OCI-LY7 (cell line): ENCODE measurements at regions not wholly inside any gene's neighbourhood (a gene's known extent, or its start where the extent isn't known, plus 50 kb on each side); places are given as distances from the start of the nearest gene placed in this dataset.

ENCODE experiments used
- BruUV-seq: library from RNA; stranded (reverse); fragments of 400-500 nt; replicated peaks from 2 replicates; lab custom pipeline; 2021; lab: Mats Ljungman, UMichigan
- CTCF ChIA-PET: fragments of 300-600 bp; sonication (Branson Sonifier 250); formaldehyde crosslinking; loops from one replicate; lab custom pipeline; 2022; ENCODE audit warnings: antibody characterized with exemption; ENCODE audit not compliant: unreplicated experiment; lab: Charles Lee
- POLR2A ChIA-PET: fragments of 300-600 bp; sonication (Branson Sonifier 250); formaldehyde crosslinking; loops from one replicate; lab custom pipeline; 2022; ENCODE audit warnings: antibody characterized with exemption; lab: Charles Lee
- DNase-seq: peaks from one replicate; pipeline ENCODE4 v3.0.0-alpha.2; 2015; ENCODE audit warnings: low spot score
- H2AFZ ChIP-seq: fragments of 200-600 bp; sonication (generic), shearing (Covaris generic); 2 replicates; pipeline ENCODE4 v1.6.1; 2014; ENCODE audit warnings: mild to moderate bottlenecking, antibody characterized with exemption, low read length, moderate library complexity
- H3K27ac ChIP-seq: fragments of 200-600 bp; sonication (generic); 2 replicates; pipeline ENCODE4 v1.5.1; 2014; ENCODE audit warnings: mixed run types, low read depth, mild to moderate bottlenecking, moderate library complexity, low read length, inconsistent platforms; ENCODE audit not compliant: poor library complexity, severe bottlenecking
- H3K36me3 ChIP-seq: fragments of 200-600 bp; sonication (generic); 2 replicates; pipeline ENCODE4 v1.6.1; 2014; ENCODE audit warnings: mild to moderate bottlenecking, antibody characterized with exemption, low read length, moderate library complexity, mixed read lengths; ENCODE audit not compliant: insufficient read depth
- H3K4me1 ChIP-seq: fragments of 200-600 bp; sonication (generic); 2 replicates; pipeline ENCODE4 v1.5.1; 2014; ENCODE audit warnings: mild to moderate bottlenecking, low read length; ENCODE audit not compliant: insufficient read depth, poor library complexity, severe bottlenecking
- H3K4me2 ChIP-seq: fragments of 200-600 bp; sonication (generic); 2 replicates; pipeline ENCODE4 v1.6.1; 2014; ENCODE audit warnings: mild to moderate bottlenecking, low read length
- H3K4me3 ChIP-seq: fragments of 200-600 bp; sonication (generic); 2 replicates; pipeline ENCODE4 v1.5.1; 2014; ENCODE audit warnings: mild to moderate bottlenecking, low read depth, low read length; ENCODE audit not compliant: poor library complexity, severe bottlenecking
- H3K79me2 ChIP-seq: fragments of 200-600 bp; sonication (generic); 2 replicates; pipeline ENCODE4 v1.6.1; 2016; ENCODE audit warnings: low read depth, mild to moderate bottlenecking, low read length, moderate library complexity, mixed read lengths; ENCODE audit not compliant: insufficient read depth
- H3K9me2 ChIP-seq: fragments of 200-600 bp; sonication (generic); 2 replicates; pipeline ENCODE4 v1.6.1; 2016; ENCODE audit warnings: mild to moderate bottlenecking, low read length, mixed read lengths; ENCODE audit not compliant: insufficient read depth
- H3K9me3 ChIP-seq: fragments of 200-600 bp; sonication (generic); 2 replicates; pipeline ENCODE4 v1.6.1; 2014; ENCODE audit warnings: mild to moderate bottlenecking, mixed run types, low read length, mixed read lengths
- H4K20me1 ChIP-seq: fragments of 200-600 bp; sonication (generic); 2 replicates; pipeline ENCODE4 v1.6.1; 2014; ENCODE audit warnings: mild to moderate bottlenecking, antibody characterized with exemption, low read length, moderate library complexity, mixed read lengths; ENCODE audit not compliant: insufficient read depth
- CTCF ChIP-seq: fragments of 200-600 bp; sonication (generic); conservative IDR thresholded peaks from 2 replicates; pipeline ENCODE4 v1.5.1; 2014; ENCODE audit warnings: mild to moderate bottlenecking, antibody characterized with exemption, low read length, moderate library complexity, mixed read lengths
- EZH2phosphoT487 ChIP-seq: fragments of 200-600 bp; sonication (generic); IDR thresholded peaks from 2 replicates; pipeline ENCODE4 v1.6.1; 2018; ENCODE audit warnings: low read depth, borderline replicate concordance, mild to moderate bottlenecking, mixed run types, antibody characterized with exemption, low read length, moderate library complexity, mixed read lengths
- intact Hi-C: fragments of 100-400 bp; cut with micrococcal nuclease; formaldehyde crosslinking; loops from one replicate; pipeline ENCODE4 v1.10.0; 2022; ENCODE audit not compliant: unreplicated experiment

GRCh38 chr10:121365566-121365965 lies 232.7 kb downstream of the FGFR2 start:
- no peak for TF ChIP-seq CTCF
- TF ChIP-seq EZH2phosphoT487: no peak
- no peaks in the 10 kb centered on the region for H3K9me3 ChIP-seq
- POLR2A ChIA-PET: no interaction called here
- CTCF ChIA-PET: no interaction called here
- intact Hi-C loops: no loop called here
- H3K4me1 ChIP-seq: no peaks in the 10 kb centered on the region
- no peak for DNase-seq
- no peaks in the 10 kb centered on the region for H4K20me1 ChIP-seq
- no peaks in the 10 kb centered on the region for H3K9me2 ChIP-seq
- H3K4me3 ChIP-seq: no peak overlapping the region
- no peaks in the 10 kb centered on the region for H3K79me2 ChIP-seq
- no TSS peak for BruUV-seq
- no peak overlapping the region for H3K27ac ChIP-seq
- H3K36me3 ChIP-seq: no peaks in the 10 kb centered on the region
- no peak overlapping the region for H3K4me2 ChIP-seq
- no peak overlapping the region for H2AFZ ChIP-seq

GRCh38 chr10:121368347-121369025 lies 229.8 kb downstream of the FGFR2 start:
- Histone ChIP-seq H3K9me3 (no peaks in the 10 kb centered on the region), H3K4me2 (no peak overlapping the region), H3K4me1 (no peaks in the 10 kb centered on the region), H3K79me2 (no peaks in the 10 kb centered on the region), H4K20me1 (no peaks in the 10 kb centered on the region), H3K36me3 (no peaks in the 10 kb centered on the region), H3K4me3 (no peak overlapping the region), H3K9me2 (no peaks in the 10 kb centered on the region), H2AFZ (no peak overlapping the region), H3K27ac (no peak overlapping the region)
- no peak for TF ChIP-seq CTCF
- TF ChIP-seq EZH2phosphoT487: no peak
- DNase-seq: no peak
- intact Hi-C loops: no loop called here
- BruUV-seq: no TSS peak
- ChIA-PET CTCF (no interaction called here), POLR2A (no interaction called here)

- no peaks in the 10 kb centered on the region for H3K79me2 ChIP-seq
- H3K27ac ChIP-seq: no peak overlapping the region
- intact Hi-C loops: no loop called here
- H2AFZ ChIP-seq: no peak overlapping the region
- no peak overlapping the region for H3K4me3 ChIP-seq
- no peak for DNase-seq
- POLR2A ChIA-PET: no interaction called here
- no peak overlapping the region for H3K4me2 ChIP-seq
- BruUV-seq: no TSS peak
- H3K9me3 ChIP-seq: no peaks in the 10 kb centered on the region
- H4K20me1 ChIP-seq: no peaks in the 10 kb centered on the region
- H3K36me3 ChIP-seq: no peaks in the 10 kb centered on the region
- TF ChIP-seq CTCF: no peak
- TF ChIP-seq EZH2phosphoT487: no peak
- CTCF ChIA-PET: no interaction called here
- no peaks in the 10 kb centered on the region for H3K9me2 ChIP-seq
- H3K4me1 ChIP-seq: no peaks in the 10 kb centered on the region
Measured at GRCh38 chr10:121369616-121370015, 228.6 kb downstream of the FGFR2 start.
